ENCODE measurements at regions not wholly inside any gene's neighbourhood (a gene's known extent, or its start where the extent isn't known, plus 50 kb on each side); places are given as distances from the start of the nearest gene placed in this dataset.

GRCh38 chr10:11672836-11673235 is 61.4 kb upstream of the USP6NL start:
- POLR2A ChIA-PET: no interaction called here
- no peaks in the 10 kb centered on the region for H3K9me3 ChIP-seq (ENCODE audit: control insufficient read depth, insufficient read depth, low read depth, low read length)
- H3K36me3 ChIP-seq (ENCODE audit: control insufficient read depth in 2 of 2, insufficient read depth in 1 of 2, low read length in 2 of 2): no peaks in the 10 kb centered on the region
- no peak overlapping the region for H3K27ac ChIP-seq (ENCODE audit: extremely low read depth, low read depth, low read length)
- no peak for TF ChIP-seq HOXC10 (CRISPR knock-in tag; IDR thresholded peaks at IDR 0.05)
- no peak for TF ChIP-seq ZFP37 (tag by site-specific recombination; IDR thresholded peaks at IDR 0.05)
- TF ChIP-seq ZNF404 (tag by site-specific recombination; IDR thresholded peaks at IDR 0.05): no peak
- TF ChIP-seq REPIN1 (tag by site-specific recombination; IDR thresholded peaks at IDR 0.05; ENCODE audit: low read depth): no peak
- TF ChIP-seq ZNF302 (tag by site-specific recombination; IDR thresholded peaks at IDR 0.05; ENCODE audit: low read depth): no peak
- no peak for TF ChIP-seq ZNF174 (tag by site-specific recombination; IDR thresholded peaks at IDR 0.05)
- H3K4me1 ChIP-seq (ENCODE audit: control insufficient read depth, insufficient read depth, low read length): peaks cover 5% of the 10 kb centered on the region; the same call in 1 of the 2 replicates
- CTCF ChIA-PET: no interaction called here
- no peak overlapping the region for H3K4me3 ChIP-seq (ENCODE audit: low read depth, low read length)

GRCh38 chr10:11670381-11670780 is 58.9 kb upstream of the USP6NL start:
- POLR2A ChIA-PET: no interaction called here
- no peak overlapping the region for H3K27ac ChIP-seq (ENCODE audit: extremely low read depth, low read depth, low read length)

GRCh38 chr10:11668847-11669610 is 57.6 kb upstream of the USP6NL start:
- Histone ChIP-seq H3K4me3 (ENCODE audit: low read depth, low read length) (no peak overlapping the region), H3K9me3 (ENCODE audit: control insufficient read depth, insufficient read depth, low read depth, low read length) (no peaks in the 10 kb centered on the region), H3K4me1 (ENCODE audit: control insufficient read depth, insufficient read depth, low read length) (peaks cover 3% of the 10 kb centered on the region; the same call in 1 of the 2 replicates), H3K27ac (ENCODE audit: extremely low read depth, low read depth, low read length) (no peak overlapping the region), H3K36me3 (ENCODE audit: control insufficient read depth in 2 of 2, insufficient read depth in 1 of 2, low read length in 2 of 2) (no peaks in the 10 kb centered on the region)
- ChIA-PET CTCF (no interaction called here), POLR2A (no interaction called here)
- TF ChIP-seq ZNF140 (tag by site-specific recombination; IDR thresholded peaks at IDR 0.05) (no peak), ZNF645 (tag by site-specific recombination; IDR thresholded peaks at IDR 0.05) (no peak), ZNF335 (tag by site-specific recombination; conservative IDR thresholded peaks at IDR 0.05) (no peak), REPIN1 (tag by site-specific recombination; IDR thresholded peaks at IDR 0.05; ENCODE audit: low read depth) (no peak), PRDM1 (tag by site-specific recombination; IDR thresholded peaks at IDR 0.05) (peak; percentile 92)

More at GRCh38 chr10:11670381-11670780, 58.9 kb upstream of the USP6NL start:
- no peaks in the 10 kb centered on the region for H3K9me3 ChIP-seq (ENCODE audit: control insufficient read depth, insufficient read depth, low read depth, low read length)
- TF ChIP-seq REPIN1 (tag by site-specific recombination; IDR thresholded peaks at IDR 0.05; ENCODE audit: low read depth) (no peak), ZBTB20 (tag by site-specific recombination; IDR thresholded peaks at IDR 0.05) (no peak), ZIC2 (tag by site-specific recombination; IDR thresholded peaks at IDR 0.05) (no peak), ZNF138 (tag by site-specific recombination; IDR thresholded peaks at IDR 0.05; ENCODE audit: borderline replicate concordance) (no peak), ZNF560 (tag by site-specific recombination; IDR thresholded peaks at IDR 0.05; ENCODE audit: borderline replicate concordance) (no peak), ZSCAN5A (tag by site-specific recombination; IDR thresholded peaks at IDR 0.05) (no peak)
- H3K4me3 ChIP-seq (ENCODE audit: low read depth, low read length): no peak overlapping the region
- CTCF ChIA-PET: interaction anchor here (1.2 kb wide), 1 partner anchor 88 kb away, joined by 5 read pairs; no protein-coding TSS in a partner anchor
- H3K36me3 ChIP-seq (ENCODE audit: control insufficient read depth in 2 of 2, insufficient read depth in 1 of 2, low read length in 2 of 2): no peaks in the 10 kb centered on the region
- H3K4me1 ChIP-seq (ENCODE audit: control insufficient read depth, insufficient read depth, low read length): peaks cover 5% of the 10 kb centered on the region; the same call in 1 of the 2 replicates

- Histone ChIP-seq H3K9me3 (ENCODE audit: control insufficient read depth, insufficient read depth, low read depth, low read length) (no peaks in the 10 kb centered on the region), H3K27ac (ENCODE audit: extremely low read depth, low read depth, low read length) (no peak overlapping the region), H3K36me3 (ENCODE audit: control insufficient read depth in 2 of 2, insufficient read depth in 1 of 2, low read length in 2 of 2) (no peaks in the 10 kb centered on the region), H3K4me1 (ENCODE audit: control insufficient read depth, insufficient read depth, low read length) (no peaks in the 10 kb centered on the region), H3K4me3 (ENCODE audit: low read depth, low read length) (no peak overlapping the region)
- ChIA-PET POLR2A (no interaction called here), CTCF (no interaction called here)
- TF ChIP-seq ZNF549 (tag by site-specific recombination; IDR thresholded peaks at IDR 0.05) (no peak), PATZ1 (tag by site-specific recombination; IDR thresholded peaks at IDR 0.05) (no peak), ATF2 (tag by site-specific recombination; IDR thresholded peaks at IDR 0.05; ENCODE audit: low read depth) (no peak), ZFP3 (tag by site-specific recombination; IDR thresholded peaks at IDR 0.05; ENCODE audit: low read depth) (no peak), ZBTB1 (tag by site-specific recombination; IDR thresholded peaks at IDR 0.05) (no peak)
Observed at GRCh38 chr10:11667756-11668155, 56.3 kb upstream of the USP6NL start.

Measured in HEK293 (cell line).